Fibroblast of pulmonary artery (primary cell): ENCODE measurements at regions not wholly inside any gene's neighbourhood (a gene's known extent, or its start where the extent isn't known, plus 50 kb on each side); places are given as distances from the start of the nearest gene placed in this dataset.
A peak's percentile ranks its signal among the peaks of the same experiment; 100 is the strongest.

Source experiments
- DNase-seq: peaks from one replicate; pipeline ENCODE4 v3.0.0-alpha.2; 2010; ENCODE audit warnings: low read depth
- H3K4me3 ChIP-seq: replicated peaks from 2 replicates; pipeline ENCODE4 v1.5.1; 2011; ENCODE audit warnings: low read depth, mild to moderate bottlenecking, control low read depth, low read length, moderate library complexity
- CTCF ChIP-seq: IDR thresholded peaks from 2 replicates; pipeline ENCODE4 v1.5.1; 2011; ENCODE audit warnings: mild to moderate bottlenecking, control low read depth, low read length, inconsistent platforms; ENCODE audit errors: missing control alignments

DNA sequence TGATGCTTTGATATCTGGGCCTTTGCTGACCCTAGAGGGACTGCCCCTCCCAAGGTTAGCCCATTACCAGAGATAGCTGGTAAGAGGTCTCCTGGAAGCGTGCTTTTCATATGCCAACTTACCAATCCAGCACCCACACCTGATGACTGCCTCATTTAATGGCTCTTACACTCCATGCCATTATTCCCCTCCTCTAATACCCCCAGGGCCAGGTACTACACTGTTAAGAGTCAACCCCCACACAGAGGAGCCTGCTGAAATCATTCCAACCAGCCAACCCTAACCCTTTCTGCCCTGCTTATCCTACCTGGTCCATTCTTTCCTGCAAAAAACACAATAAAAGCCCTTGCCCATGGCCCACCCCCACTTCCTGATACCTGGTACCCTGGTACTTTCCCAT, 736.8 kb upstream of the SLC35B3 start:
- TF ChIP-seq CTCF: no peak
- DNase-seq: no peak
- H3K4me3 ChIP-seq: no peak overlapping the region

DNA sequence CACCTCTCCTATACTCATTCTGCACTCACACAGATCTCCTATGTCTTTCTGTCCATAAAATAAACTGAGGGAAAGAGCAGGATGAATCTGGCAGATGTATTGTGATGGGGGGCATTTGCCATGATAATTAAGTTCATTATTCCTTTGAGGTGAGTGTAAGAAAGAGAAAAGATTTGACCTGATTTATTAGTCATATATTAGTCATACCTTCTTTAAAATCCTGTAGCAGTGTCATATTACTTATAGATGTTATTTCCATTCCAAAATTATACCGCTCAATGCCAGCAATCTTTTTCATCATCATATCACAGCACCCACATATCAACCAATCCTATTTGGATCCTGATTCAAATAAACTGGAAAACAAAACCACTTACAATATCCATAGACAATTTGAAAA, 733.3 kb upstream of the SLC35B3 start:
- TF ChIP-seq CTCF: no peak
- DNase-seq: no peak
- H3K4me3 ChIP-seq: no peak overlapping the region

GRCh38 chr6:9161731-9162130, 726.4 kb upstream of the SLC35B3 start:
- no peak for TF ChIP-seq CTCF
- no peak for DNase-seq
- H3K4me3 ChIP-seq: no peak overlapping the region

GRCh38 chr6:9159051-9159450, 723.7 kb upstream of the SLC35B3 start:
- H3K4me3 ChIP-seq: no peak overlapping the region
- no peak for TF ChIP-seq CTCF
- no peak for DNase-seq

DNA sequence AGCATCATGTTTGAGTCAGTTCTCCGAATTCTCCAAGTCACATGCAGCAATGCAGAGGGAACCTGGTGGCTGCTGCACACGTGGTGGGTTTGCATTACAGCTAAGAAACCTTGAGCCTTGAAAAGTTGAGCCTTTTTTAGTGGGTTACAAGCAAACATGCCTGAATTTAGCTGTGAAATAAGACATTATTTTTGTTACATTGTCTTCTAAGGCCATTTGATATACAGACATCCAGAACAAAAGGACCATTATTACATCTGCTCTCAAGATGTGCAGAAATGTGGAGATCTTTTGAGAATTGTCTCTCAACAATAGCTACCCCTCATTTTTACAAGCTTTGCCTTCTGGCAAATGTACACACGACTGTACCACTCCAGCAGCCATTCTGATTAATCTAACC, 720.5 kb upstream of the SLC35B3 start:
- H3K4me3 ChIP-seq: no peak overlapping the region
- TF ChIP-seq CTCF: no peak
- DNase-seq: no peak

DNA sequence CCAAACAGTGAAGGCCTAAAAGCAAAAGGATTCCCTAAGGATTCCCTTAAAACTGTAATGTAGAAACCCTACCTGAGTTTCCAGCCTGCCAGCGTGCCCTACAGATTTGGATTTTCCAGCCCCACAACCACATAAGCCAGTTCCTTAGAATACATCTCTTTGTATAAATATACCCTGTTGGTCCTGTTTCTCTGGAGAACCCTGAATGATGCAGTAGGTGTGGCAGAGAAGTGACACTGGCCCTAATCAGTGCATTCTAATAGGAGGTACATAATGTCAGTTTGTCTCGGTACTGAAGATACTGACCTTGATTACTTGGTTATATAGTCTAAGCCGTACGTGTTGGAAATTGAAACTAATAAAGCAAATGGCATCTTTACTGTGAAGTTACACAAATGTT, 707.8 kb upstream of the SLC35B3 start:
- no peak for TF ChIP-seq CTCF
- no peak for DNase-seq
- no peak overlapping the region for H3K4me3 ChIP-seq

- no peak for TF ChIP-seq CTCF
- no peak overlapping the region for H3K4me3 ChIP-seq
- DNase-seq: peak; percentile 3
Measured at GRCh38 chr6:9140951-9141460, 705.7 kb upstream of the SLC35B3 start.
